OCI-LY1 (cell line): ENCODE measurements at regions not wholly inside any gene's neighbourhood (a gene's known extent, or its start where the extent isn't known, plus 50 kb on each side); places are given as distances from the start of the nearest gene placed in this dataset.

Experiments used
- H2AFZ ChIP-seq: fragments of 200-600 bp; sonication (generic), shearing (Covaris generic); 2 replicates; pipeline ENCODE4 v1.6.0; 2014; ENCODE audit warnings: antibody characterized with exemption, mild to moderate bottlenecking, low read length
- H3F3A ChIP-seq: fragments of 200-600 bp; sonication (generic), shearing (Covaris generic); 2 replicates; pipeline ENCODE4 v1.6.0; 2014; ENCODE audit warnings: mild to moderate bottlenecking, antibody characterized with exemption, low read length, moderate library complexity; ENCODE audit not compliant: insufficient read depth
- H3K27ac ChIP-seq: fragments of 200-600 bp; sonication (generic); 2 replicates; pipeline ENCODE4 v1.5.1; 2014; ENCODE audit warnings: low read length, mixed run types, mild to moderate bottlenecking, low read depth; ENCODE audit not compliant: poor library complexity, severe bottlenecking
- H3K27me3 ChIP-seq: fragments of 200-600 bp; sonication (generic); 2 replicates; pipeline ENCODE4 v1.6.0; 2014; ENCODE audit warnings: antibody characterized with exemption, mild to moderate bottlenecking, low read length, moderate library complexity; ENCODE audit not compliant: insufficient read depth
- H3K36me3 ChIP-seq: fragments of 200-600 bp; sonication (generic); 2 replicates; pipeline ENCODE4 v1.6.1; 2014; ENCODE audit warnings: mild to moderate bottlenecking, antibody characterized with exemption, low read length, moderate library complexity, mixed read lengths; ENCODE audit not compliant: insufficient read depth
- H3K4me1 ChIP-seq: fragments of 200-600 bp; sonication (generic); 2 replicates; pipeline ENCODE4 v1.5.1; 2014; ENCODE audit warnings: mild to moderate bottlenecking, low read length, moderate library complexity; ENCODE audit not compliant: insufficient read depth, severe bottlenecking
- H3K4me2 ChIP-seq: fragments of 200-600 bp; sonication (generic), shearing (Covaris generic); 2 replicates; pipeline ENCODE4 v1.6.1; 2014; ENCODE audit warnings: low read length
- H3K4me3 ChIP-seq: fragments of 200-600 bp; sonication (generic); 2 replicates; pipeline ENCODE4 v1.5.1; 2014; ENCODE audit warnings: low read length, low read depth, mild to moderate bottlenecking, mixed read lengths; ENCODE audit not compliant: poor library complexity, severe bottlenecking
- H3K79me2 ChIP-seq: fragments of 200-600 bp; shearing (Covaris generic); 2 replicates; pipeline ENCODE4 v1.6.1; 2016; ENCODE audit warnings: mixed run types, low read length, mixed read lengths; ENCODE audit not compliant: insufficient read depth
- H3K9ac ChIP-seq: fragments of 200-600 bp; sonication (generic), shearing (Covaris generic); 2 replicates; pipeline ENCODE4 v1.6.1; 2014; ENCODE audit warnings: mild to moderate bottlenecking, low read length, mixed read lengths
- H3K9me2 ChIP-seq: fragments of 200-600 bp; sonication (generic), shearing (Covaris generic); 2 replicates; pipeline ENCODE4 v1.6.1; 2014; ENCODE audit warnings: low read depth, mild to moderate bottlenecking, low read length, mixed read lengths
- H3K9me3 ChIP-seq: fragments of 200-600 bp; shearing (Covaris generic); 2 replicates; pipeline ENCODE4 v1.6.1; 2014; ENCODE audit warnings: low read length, mixed read lengths
- H4K20me1 ChIP-seq: fragments of 200-600 bp; sonication (generic), shearing (Covaris generic); 2 replicates; pipeline ENCODE4 v1.6.0; 2016; ENCODE audit warnings: mild to moderate bottlenecking, low read length; ENCODE audit not compliant: insufficient read depth
- EZH2 ChIP-seq: fragments of 200-600 bp; sonication (generic), shearing (Covaris generic); IDR thresholded peaks from 2 replicates; pipeline ENCODE4 v1.8.0; 2017; ENCODE audit warnings: borderline replicate concordance, mixed run types, mild to moderate bottlenecking, antibody characterized with exemption, low read length, moderate library complexity, mixed read lengths
- TF ChIP-seq, protein P1 (sequence below): fragments of 200-600 bp; sonication (generic), shearing (Covaris generic); IDR thresholded peaks from 2 replicates; pipeline ENCODE4 v1.5.1; 2017; ENCODE audit warnings: mild to moderate bottlenecking, antibody characterized with exemption, low read length, moderate library complexity, mixed read lengths

DNA sequence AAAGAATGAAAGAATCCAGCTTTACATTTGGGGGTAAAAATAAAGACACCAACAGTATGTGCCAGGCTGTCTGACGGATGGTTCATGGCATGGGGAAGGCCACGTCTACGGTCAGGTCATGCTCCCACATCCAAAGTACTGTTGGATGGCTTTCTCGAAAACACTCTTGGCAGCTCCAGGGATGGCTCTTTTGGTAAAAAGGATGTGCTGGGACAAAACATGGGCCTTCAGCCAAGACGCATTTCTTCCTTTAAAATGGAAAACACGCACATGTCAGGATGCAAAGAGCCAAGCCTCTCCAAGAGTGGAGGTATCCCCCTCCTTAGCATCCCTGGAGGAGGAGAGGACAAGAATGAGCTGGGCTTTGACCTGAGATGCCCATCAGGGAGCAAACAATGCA lies 376.5 kb upstream of the KLHL29 start:
- no peaks in the 10 kb centered on the region for H3K36me3 ChIP-seq
- no peak overlapping the region for H3K4me2 ChIP-seq
- no peak overlapping the region for H3K9ac ChIP-seq
- no peaks in the 10 kb centered on the region for H3K4me1 ChIP-seq
- no peak overlapping the region for H3K4me3 ChIP-seq
- H3K27ac ChIP-seq, result no peak overlapping the region
- TF ChIP-seq EZH2, result no peak
- TF ChIP-seq, protein P1, sequence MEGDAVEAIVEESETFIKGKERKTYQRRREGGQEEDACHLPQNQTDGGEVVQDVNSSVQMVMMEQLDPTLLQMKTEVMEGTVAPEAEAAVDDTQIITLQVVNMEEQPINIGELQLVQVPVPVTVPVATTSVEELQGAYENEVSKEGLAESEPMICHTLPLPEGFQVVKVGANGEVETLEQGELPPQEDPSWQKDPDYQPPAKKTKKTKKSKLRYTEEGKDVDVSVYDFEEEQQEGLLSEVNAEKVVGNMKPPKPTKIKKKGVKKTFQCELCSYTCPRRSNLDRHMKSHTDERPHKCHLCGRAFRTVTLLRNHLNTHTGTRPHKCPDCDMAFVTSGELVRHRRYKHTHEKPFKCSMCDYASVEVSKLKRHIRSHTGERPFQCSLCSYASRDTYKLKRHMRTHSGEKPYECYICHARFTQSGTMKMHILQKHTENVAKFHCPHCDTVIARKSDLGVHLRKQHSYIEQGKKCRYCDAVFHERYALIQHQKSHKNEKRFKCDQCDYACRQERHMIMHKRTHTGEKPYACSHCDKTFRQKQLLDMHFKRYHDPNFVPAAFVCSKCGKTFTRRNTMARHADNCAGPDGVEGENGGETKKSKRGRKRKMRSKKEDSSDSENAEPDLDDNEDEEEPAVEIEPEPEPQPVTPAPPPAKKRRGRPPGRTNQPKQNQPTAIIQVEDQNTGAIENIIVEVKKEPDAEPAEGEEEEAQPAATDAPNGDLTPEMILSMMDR, result no peak
- H3K27me3 ChIP-seq, result no peaks in the 10 kb centered on the region
- H3K9me2 ChIP-seq, result no peaks in the 10 kb centered on the region
- no peaks in the 10 kb centered on the region for H4K20me1 ChIP-seq
- no peaks in the 10 kb centered on the region for H3K9me3 ChIP-seq
- no peaks in the 10 kb centered on the region for H3F3A ChIP-seq
- H3K79me2 ChIP-seq, result no peaks in the 10 kb centered on the region
- no peak overlapping the region for H2AFZ ChIP-seq

DNA sequence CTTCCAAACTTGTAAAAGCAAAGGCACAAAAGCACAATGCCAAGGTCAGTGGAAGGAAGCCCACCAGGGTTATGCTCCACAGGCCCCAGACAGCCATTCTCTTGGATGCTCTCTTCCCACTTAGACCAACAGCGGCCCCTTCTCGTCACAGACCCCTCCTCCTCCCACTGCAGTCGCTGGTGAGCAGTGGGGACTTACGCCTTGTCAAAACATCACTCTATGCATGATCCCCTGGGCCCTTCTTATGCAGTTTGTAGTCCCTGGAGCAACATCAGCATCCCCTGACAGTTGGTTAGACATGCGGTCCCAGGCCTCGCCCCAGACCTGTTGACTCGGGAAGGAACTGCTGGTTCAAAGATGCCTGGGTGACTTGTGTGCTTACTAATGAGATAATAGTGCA lies 376.0 kb upstream of the KLHL29 start:
- no peak overlapping the region for H2AFZ ChIP-seq
- no peaks in the 10 kb centered on the region for H3K27me3 ChIP-seq
- H3K4me1 ChIP-seq, result no peaks in the 10 kb centered on the region
- no peaks in the 10 kb centered on the region for H3K79me2 ChIP-seq
- no peaks in the 10 kb centered on the region for H3K9me3 ChIP-seq
- H3K9ac ChIP-seq, result no peak overlapping the region
- H3K36me3 ChIP-seq, result no peaks in the 10 kb centered on the region
- H3K27ac ChIP-seq, result no peak overlapping the region
- TF ChIP-seq, protein P1, result no peak
- no peak for TF ChIP-seq EZH2
- no peaks in the 10 kb centered on the region for H3K9me2 ChIP-seq
- no peak overlapping the region for H3K4me2 ChIP-seq
- H4K20me1 ChIP-seq, result no peaks in the 10 kb centered on the region
- H3K4me3 ChIP-seq, result no peak overlapping the region
- H3F3A ChIP-seq, result no peaks in the 10 kb centered on the region

DNA sequence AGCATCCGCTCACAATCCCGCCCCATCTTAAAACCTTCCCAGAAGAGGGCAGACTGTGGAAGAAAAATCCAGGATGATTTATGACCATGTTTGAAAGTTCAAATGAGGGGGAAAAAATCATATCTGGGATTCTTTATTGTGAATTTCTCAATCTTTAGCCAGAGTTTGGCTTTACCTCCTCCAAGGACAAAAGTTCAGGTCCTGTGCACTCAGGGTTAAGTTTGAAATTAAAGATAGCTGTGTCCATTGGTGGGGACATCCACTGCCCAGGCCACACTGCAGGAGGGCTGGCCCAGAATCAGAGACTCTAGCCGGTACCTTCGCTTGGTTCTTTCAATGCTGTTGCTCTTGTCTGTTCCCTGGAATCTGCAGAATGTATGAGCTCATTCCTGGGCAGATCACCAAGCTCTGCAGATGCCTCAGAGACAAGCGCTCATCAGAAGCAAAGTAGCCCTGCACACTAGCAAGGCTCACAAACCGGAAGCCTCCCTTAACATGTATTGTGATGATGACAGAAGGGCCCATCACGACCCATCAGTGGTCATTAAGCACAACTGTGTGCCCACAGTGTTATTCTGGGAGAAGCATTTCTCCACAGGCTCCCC lies 375.3 kb upstream of the KLHL29 start:
- Histone ChIP-seq H3K4me2 (no peak overlapping the region), H3K36me3 (no peaks in the 10 kb centered on the region), H3K9ac (no peak overlapping the region), H3K79me2 (no peaks in the 10 kb centered on the region), H2AFZ (no peak overlapping the region), H3F3A (no peaks in the 10 kb centered on the region), H3K4me3 (no peak overlapping the region), H3K27me3 (no peaks in the 10 kb centered on the region), H3K4me1 (no peaks in the 10 kb centered on the region), H4K20me1 (no peaks in the 10 kb centered on the region), H3K9me3 (no peaks in the 10 kb centered on the region), H3K9me2 (no peaks in the 10 kb centered on the region), H3K27ac (no peak overlapping the region)
- TF ChIP-seq EZH2, result no peak
- TF ChIP-seq, protein P1, result no peak
